RWPE2 (cell line): ENCODE measurements at regions not wholly inside any gene's neighbourhood (a gene's known extent, or its start where the extent isn't known, plus 50 kb on each side); places are given as distances from the start of the nearest gene placed in this dataset.

Experiments used
- ATAC-seq: fragments of 200-7000 bp; cut with Tn5 transposase; 3 replicates; pipeline ENCODE4 v1.9.1; 2021; ENCODE audit warnings: low read depth
- DNase-seq: peaks from one replicate; pipeline ENCODE4 v3.0.0-alpha.2; 2020; ENCODE audit warnings: low spot score
- H3K27ac ChIP-seq: fragments of 450-650 bp; 2 replicates; pipeline ENCODE4 v1.5.1; 2017; ENCODE audit warnings: mild to moderate bottlenecking; ENCODE audit not compliant: poor library complexity, severe bottlenecking
- H3K27me3 ChIP-seq: fragments of 250-450 bp; sonication (Bioruptor Pico); 2 replicates; pipeline ENCODE4 v1.5.1; 2021; ENCODE audit warnings: mild to moderate bottlenecking, moderate library complexity; ENCODE audit not compliant: insufficient read depth, poor library complexity, severe bottlenecking
- H3K36me3 ChIP-seq: fragments of 250-450 bp; sonication (Bioruptor Pico); 2 replicates; pipeline ENCODE4 v1.5.1; 2020; ENCODE audit warnings: low read depth, mild to moderate bottlenecking, moderate library complexity
- H3K4me1 ChIP-seq: fragments of 250-450 bp; sonication (Bioruptor Pico); 2 replicates; pipeline ENCODE4 v1.5.1; 2021; ENCODE audit warnings: mild to moderate bottlenecking, moderate library complexity; ENCODE audit not compliant: insufficient read depth, poor library complexity, severe bottlenecking
- H3K4me3 ChIP-seq: fragments of 250-450 bp; sonication (Bioruptor Pico); 2 replicates; pipeline ENCODE4 v1.5.1; 2021; ENCODE audit warnings: mild to moderate bottlenecking, moderate library complexity; ENCODE audit not compliant: severe bottlenecking
- H3K9me3 ChIP-seq: fragments of 250-450 bp; sonication (Bioruptor Pico); 2 replicates; pipeline ENCODE4 v1.5.1; 2021; ENCODE audit warnings: mild to moderate bottlenecking, moderate library complexity; ENCODE audit not compliant: severe bottlenecking
- CTCF ChIP-seq: fragments of 450-650 bp; IDR thresholded peaks from one replicate; pipeline ENCODE4 v1.5.1; 2017; ENCODE audit warnings: mild to moderate bottlenecking, moderate library complexity; ENCODE audit not compliant: poor library complexity, severe bottlenecking

GRCh38 chr1:75984781-75985180 lies 52.6 kb upstream of the ASB17 start:
- H3K27ac ChIP-seq = no peak overlapping the region
- no peaks in the 10 kb centered on the region for H3K9me3 ChIP-seq

GRCh38 chr1:75985827-75986226 lies 53.6 kb upstream of the ASB17 start:
- no peak overlapping the region for H3K4me3 ChIP-seq
- no peaks in the 10 kb centered on the region for H3K9me3 ChIP-seq
- H3K4me1 ChIP-seq = no peaks in the 10 kb centered on the region
- no peaks in the 10 kb centered on the region for H3K36me3 ChIP-seq
- no peak for DNase-seq
- peak; percentile 72; the same call in 2 of the 3 replicates for ATAC-seq
- TF ChIP-seq CTCF = no peak
- no peak overlapping the region for H3K27ac ChIP-seq
- peaks cover 12% of the 10 kb centered on the region for H3K27me3 ChIP-seq

More at GRCh38 chr1:75984781-75985180, 52.6 kb upstream of the ASB17 start:
- DNase-seq (no peak), ATAC-seq (no peak)
- no peaks in the 10 kb centered on the region for H3K36me3 ChIP-seq
- peaks cover 9% of the 10 kb centered on the region for H3K27me3 ChIP-seq
- TF ChIP-seq CTCF = no peak
- H3K4me3 ChIP-seq = no peak overlapping the region
- no peaks in the 10 kb centered on the region for H3K4me1 ChIP-seq

GRCh38 chr1:75986478-75986877 lies 54.3 kb upstream of the ASB17 start:
- DNase-seq (no peak), ATAC-seq (no peak)
- Histone ChIP-seq H3K36me3 (no peaks in the 10 kb centered on the region), H3K27me3 (peaks cover 12% of the 10 kb centered on the region), H3K4me3 (no peak overlapping the region), H3K9me3 (no peaks in the 10 kb centered on the region), H3K27ac (no peak overlapping the region), H3K4me1 (no peaks in the 10 kb centered on the region)
- TF ChIP-seq CTCF = no peak

GRCh38 chr1:75989121-75989520 lies 56.9 kb upstream of the ASB17 start:
- Histone ChIP-seq H3K4me3 (no peak overlapping the region), H3K4me1 (no peaks in the 10 kb centered on the region), H3K27ac (no peak overlapping the region), H3K9me3 (no peaks in the 10 kb centered on the region), H3K36me3 (no peaks in the 10 kb centered on the region), H3K27me3 (peaks cover 12% of the 10 kb centered on the region)
- DNase-seq (no peak), ATAC-seq (no peak)
- TF ChIP-seq CTCF = no peak

- no peaks in the 10 kb centered on the region for H3K36me3 ChIP-seq
- no peak overlapping the region for H3K4me3 ChIP-seq
- peaks cover 12% of the 10 kb centered on the region for H3K27me3 ChIP-seq
- no peak overlapping the region for H3K27ac ChIP-seq
- H3K9me3 ChIP-seq = no peaks in the 10 kb centered on the region
- no peaks in the 10 kb centered on the region for H3K4me1 ChIP-seq
- no peak for TF ChIP-seq CTCF
- ATAC-seq (no peak), DNase-seq (no peak)
These were observed 58.5 kb upstream of the ASB17 start for GRCh38 chr1:75990686-75991085.
